ENCODE measurements at regions not wholly inside any gene's neighbourhood (a gene's known extent, or its start where the extent isn't known, plus 50 kb on each side); places are given as distances from the start of the nearest gene placed in this dataset.

- H3K27me3 ChIP-seq, result no peaks in the 10 kb centered on the region
- no peaks in the 10 kb centered on the region for H3K36me3 ChIP-seq
- peaks cover 0 to 15% (median 2%) of the 10 kb centered on the region in 4 donors for H3K4me1 ChIP-seq
- H3K27ac ChIP-seq, result no peak overlapping the region
- DNase-seq, result no peak
- 10% methylated on average over 3 of the region's 3 CpGs for WGBS (ENCODE audit: insufficient coverage, low coverage, low lambda C conversion rate, missing lambda C conversion rate)
- peak in 1 of 4 donors; percentile 10 for ATAC-seq
- no peak overlapping the region for H3K4me3 ChIP-seq
- intact Hi-C loops (cut with DNase I), result loop anchor here in 1 of 2 donors (10.0 kb wide), 1 partner anchor 184 kb away; no protein-coding TSS in a partner anchor
- TF ChIP-seq CTCF (IDR thresholded peaks at IDR 0.05) (no peak), POLR2A (IDR thresholded peaks at IDR 0.05) (no peak)
- H3K9me3 ChIP-seq, result no peaks in the 10 kb centered on the region
These were observed 106.1 kb upstream of the CLMP start for GRCh38 chr11:123301013-123301591.

DNA sequence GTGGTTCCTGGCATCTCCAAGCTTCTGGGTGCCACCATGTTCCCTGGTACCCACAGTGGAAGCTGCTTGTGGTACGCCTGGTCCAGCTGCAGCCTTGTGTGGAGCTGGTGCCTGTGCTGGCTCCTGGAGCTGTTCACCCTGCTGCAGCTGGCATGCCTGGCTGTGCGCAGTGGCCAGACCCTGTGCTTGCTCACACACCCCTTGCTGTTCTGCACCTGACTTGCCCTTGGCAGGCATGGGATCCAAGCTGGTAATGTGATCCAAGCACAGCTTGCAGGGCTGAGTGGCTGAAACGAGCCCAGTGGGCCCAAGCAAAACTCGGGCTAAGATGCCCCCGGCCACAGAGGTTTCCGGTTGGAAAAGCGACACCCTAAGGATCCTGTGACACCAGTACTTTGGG is 104.7 kb upstream of the CLMP start:
- intact Hi-C loops (cut with DNase I), result loop anchor here (10.0 kb wide), 2 partner anchors 55 to 185 kb away; no protein-coding TSS in a partner anchor
- H3K36me3 ChIP-seq, result no peaks in the 10 kb centered on the region
- no peak overlapping the region for H3K4me3 ChIP-seq
- no peaks in the 10 kb centered on the region for H3K9me3 ChIP-seq
- peaks cover 0 to 15% (median 2%) of the 10 kb centered on the region in 4 donors for H3K4me1 ChIP-seq
- H3K27me3 ChIP-seq, result no peaks in the 10 kb centered on the region
- H3K27ac ChIP-seq, result no peak overlapping the region
- DNase-seq (no peak), ATAC-seq (no peak)
- TF ChIP-seq POLR2A (IDR thresholded peaks at IDR 0.05) (no peak), CTCF (IDR thresholded peaks at IDR 0.05) (no peak)
- no CpG with 5 or more reads among the region's 7 CpGs for WGBS (ENCODE audit: insufficient coverage, low coverage, low lambda C conversion rate, missing lambda C conversion rate)

DNA sequence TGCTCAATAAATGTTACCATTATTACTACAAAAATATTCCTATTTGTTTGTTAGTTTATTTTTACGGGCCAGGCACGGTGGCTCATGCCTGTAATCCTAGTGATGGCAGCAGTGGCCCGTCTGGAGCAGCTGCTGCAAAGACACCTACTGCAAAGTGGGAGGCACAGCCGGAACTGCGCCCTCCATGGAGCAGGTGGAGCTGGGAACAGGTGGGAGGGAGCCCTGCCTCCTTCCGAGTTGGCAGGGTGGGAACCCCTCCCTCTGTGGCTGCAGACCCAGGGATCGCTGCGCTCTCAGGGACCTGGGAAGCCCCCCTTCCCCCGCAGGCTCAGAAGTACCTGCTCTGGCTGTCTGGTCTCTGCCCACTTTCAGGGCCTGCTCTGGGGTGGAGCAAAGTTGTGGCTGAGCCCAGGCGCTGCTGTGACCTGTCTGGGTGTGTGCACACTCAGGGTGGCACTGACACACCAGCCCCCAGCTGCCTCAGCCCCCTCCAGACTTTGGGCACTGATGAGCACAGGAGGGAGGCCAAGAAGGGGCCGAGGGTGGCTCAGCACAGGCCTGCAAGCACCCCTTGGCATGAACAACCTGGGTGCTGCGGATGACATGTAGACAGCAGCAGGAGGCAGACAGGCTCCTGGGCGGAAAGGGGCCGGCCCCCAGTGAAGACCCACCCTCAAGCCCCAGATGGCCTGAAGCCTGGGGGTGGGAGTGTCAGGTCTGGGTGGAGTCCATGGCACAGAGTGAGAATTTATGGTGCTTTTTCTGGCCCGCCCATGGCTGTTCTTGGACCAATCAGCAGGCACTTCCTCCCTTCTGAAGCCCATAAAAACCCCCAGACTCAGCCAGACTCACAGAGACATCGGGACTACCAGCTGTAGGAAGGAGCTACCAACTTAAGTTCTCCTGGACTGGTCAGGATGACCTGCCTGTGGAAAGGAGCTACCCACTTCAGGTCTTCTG is 103.7 kb upstream of the CLMP start:
- Histone ChIP-seq H3K4me1 (peaks cover 0 to 15% (median 2%) of the 10 kb centered on the region in 4 donors), H3K27me3 (no peaks in the 10 kb centered on the region), H3K4me3 (no peak overlapping the region), H3K27ac (no peak overlapping the region), H3K36me3 (no peaks in the 10 kb centered on the region), H3K9me3 (no peaks in the 10 kb centered on the region)
- DNase-seq (no peak), ATAC-seq (no peak)
- intact Hi-C loops (cut with DNase I), result loop anchor here in 1 of 2 donors (10.0 kb wide), 1 partner anchor 56 kb away; no protein-coding TSS in a partner anchor
- TF ChIP-seq CTCF (IDR thresholded peaks at IDR 0.05), result no peak
- TF ChIP-seq POLR2A (IDR thresholded peaks at IDR 0.05), result no peak
- WGBS (ENCODE audit: insufficient coverage, low coverage, low lambda C conversion rate, missing lambda C conversion rate), result 41% methylated on average over 4 of the region's 16 CpGs

DNA sequence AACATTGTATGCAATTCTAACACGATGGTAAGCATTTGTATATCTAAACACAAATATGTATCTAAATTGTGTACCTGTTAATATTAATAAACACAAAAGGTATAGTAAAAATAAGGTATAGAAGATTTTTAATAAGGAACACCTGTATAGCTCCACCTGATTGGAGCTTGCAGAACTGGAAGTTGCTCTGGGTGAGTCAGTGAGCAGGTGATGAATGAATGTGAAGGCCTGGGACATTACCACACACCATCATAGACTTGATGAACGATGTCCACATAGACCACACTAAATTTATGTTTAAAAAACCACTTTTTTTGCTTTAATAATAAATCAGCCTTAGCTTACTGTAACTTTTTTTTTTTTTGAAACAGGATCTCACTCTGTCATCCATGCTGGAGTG is 97.6 kb upstream of the CLMP start:
- no peaks in the 10 kb centered on the region for H3K27me3 ChIP-seq
- TF ChIP-seq CTCF (IDR thresholded peaks at IDR 0.05), result no peak
- TF ChIP-seq POLR2A (IDR thresholded peaks at IDR 0.05), result no peak
- no peak overlapping the region for H3K4me3 ChIP-seq
- intact Hi-C loops (cut with DNase I), result loop anchor here in 1 of 2 donors (10.0 kb wide), 1 partner anchor 62 kb away; no protein-coding TSS in a partner anchor
- no peak overlapping the region for H3K27ac ChIP-seq
- H3K36me3 ChIP-seq, result no peaks in the 10 kb centered on the region
- no peaks in the 10 kb centered on the region for H3K9me3 ChIP-seq
- DNase-seq, result no peak
- no peaks in the 10 kb centered on the region for H3K4me1 ChIP-seq
- ATAC-seq, result no peak
- 45% methylated on average over 2 of the region's 2 CpGs for WGBS (ENCODE audit: insufficient coverage, low coverage, low lambda C conversion rate, missing lambda C conversion rate)
